Stimulated activated CD4-positive, alpha-beta T cell treated with anti-CD3 and anti-CD28 coated beads, TNF-alpha, amount 100 ng/mL, for 1 hour (primary cell): ENCODE measurements at regions not wholly inside any gene's neighbourhood (a gene's known extent, or its start where the extent isn't known, plus 50 kb on each side); places are given as distances from the start of the nearest gene placed in this dataset.

Source experiments
- DNase-seq, 3 donors: peaks; one replicate each; pipeline ENCODE4 v3.0.0-alpha.2; 2020; ENCODE audit warnings: low read depth in 3 of 3, low spot score in 1 of 3

GRCh38 chr2:80856227-80856626, 551.7 kb upstream of the LRRTM1 start:
- DNase-seq, result no peak

- no peak for DNase-seq
Measured at GRCh38 chr2:80854831-80855230, 550.3 kb upstream of the LRRTM1 start.

GRCh38 chr2:80852808-80853139, 548.2 kb upstream of the LRRTM1 start:
- no peak for DNase-seq

GRCh38 chr2:80852079-80852807, 547.7 kb upstream of the LRRTM1 start:
- no peak for DNase-seq

- DNase-seq, result no peak
Measured at GRCh38 chr2:80830891-80831290, 526.3 kb upstream of the LRRTM1 start.

GRCh38 chr2:80822999-80823398, 518.4 kb upstream of the LRRTM1 start:
- no peak for DNase-seq

- DNase-seq, result no peak
Measured at GRCh38 chr2:80815259-80815658, 510.7 kb upstream of the LRRTM1 start.

GRCh38 chr2:80786584-80786983, 482.0 kb upstream of the LRRTM1 start:
- no peak for DNase-seq

- DNase-seq, result no peak
Measured at GRCh38 chr2:80778704-80779103, 474.2 kb upstream of the LRRTM1 start.

- DNase-seq, result no peak
Measured at GRCh38 chr2:80748592-80748991, 444.0 kb upstream of the LRRTM1 start.

- no peak for DNase-seq
Measured at GRCh38 chr2:80737047-80737446, 432.5 kb upstream of the LRRTM1 start.

GRCh38 chr2:80725001-80725400, 420.4 kb upstream of the LRRTM1 start:
- DNase-seq, result no peak

GRCh38 chr2:80722803-80723202, 418.3 kb upstream of the LRRTM1 start:
- DNase-seq, result no peak

- no peak for DNase-seq
Measured at GRCh38 chr2:80719607-80720006, 415.1 kb upstream of the LRRTM1 start.

- no peak for DNase-seq
Measured at GRCh38 chr2:80715433-80715832, 410.9 kb upstream of the LRRTM1 start.

- DNase-seq, result no peak
Measured at GRCh38 chr2:80711915-80712314, 407.4 kb upstream of the LRRTM1 start.

- DNase-seq, result no peak
Measured at GRCh38 chr2:80706951-80707350, 402.4 kb upstream of the LRRTM1 start.

- DNase-seq, result no peak
Measured at GRCh38 chr2:80706541-80706940, 402.0 kb upstream of the LRRTM1 start.

- no peak for DNase-seq
Measured at GRCh38 chr2:80703532-80703931, 399.0 kb upstream of the LRRTM1 start.

- no peak for DNase-seq
Measured at GRCh38 chr2:80700961-80701360, 396.4 kb upstream of the LRRTM1 start.
